ENCODE measurements at regions not wholly inside any gene's neighbourhood (a gene's known extent, or its start where the extent isn't known, plus 50 kb on each side); places are given as distances from the start of the nearest gene placed in this dataset.

GRCh38 chr2:43051338-43051737 lies 175.1 kb downstream of the ZFP36L2 start:
- DNase-seq, result no peak

- no peak for DNase-seq
Measured at GRCh38 chr2:43050866-43051265, 175.5 kb downstream of the ZFP36L2 start.

DNA sequence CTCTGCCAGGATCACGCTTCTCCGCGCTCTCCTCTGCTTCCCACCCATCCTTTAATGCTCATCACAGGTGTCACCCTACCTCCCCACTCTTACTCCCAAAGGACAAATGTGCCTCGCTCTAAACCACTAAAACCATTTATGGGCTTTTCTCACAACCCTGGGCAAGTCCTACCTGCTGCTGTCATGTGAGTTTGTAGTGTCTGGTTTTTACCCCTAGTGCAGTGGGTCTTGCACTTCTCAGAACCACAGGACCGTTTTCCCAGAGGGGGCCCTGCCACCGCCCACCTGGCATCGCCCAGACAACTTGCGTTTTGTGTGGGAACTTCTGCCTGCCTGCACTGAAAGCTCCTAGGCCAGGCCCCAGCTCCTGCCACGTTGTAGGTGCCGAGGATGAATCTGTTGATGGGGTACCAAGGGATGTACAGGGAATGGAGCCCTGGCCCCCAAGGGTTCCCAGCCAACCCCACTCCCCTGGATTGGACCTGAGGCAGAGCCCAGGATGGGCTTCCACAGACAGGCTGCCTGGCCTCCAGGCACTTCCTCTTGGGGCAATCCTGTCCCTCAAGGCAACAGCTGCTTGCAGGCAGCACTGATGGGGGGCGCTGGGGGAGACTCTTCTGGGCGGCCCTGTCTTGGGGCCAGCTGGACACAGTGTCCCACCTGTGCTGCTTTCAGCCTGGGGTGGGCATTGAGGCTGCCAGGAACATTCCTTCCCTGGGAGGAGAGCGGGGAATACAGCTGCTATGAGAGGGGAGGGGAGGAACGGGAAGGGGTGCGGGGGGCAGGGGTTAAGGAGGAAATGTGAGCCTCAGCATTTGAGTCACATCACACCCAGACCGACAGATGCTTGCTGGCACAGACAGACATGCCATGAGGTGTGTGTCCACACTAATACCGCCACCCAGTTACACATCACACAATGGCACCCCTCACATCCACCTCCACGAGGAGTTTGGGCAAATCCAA lies 176.3 kb downstream of the ZFP36L2 start:
- no peak for DNase-seq

- no peak for DNase-seq
Measured at GRCh38 chr2:43047187-43047780, 179.1 kb downstream of the ZFP36L2 start.

DNA sequence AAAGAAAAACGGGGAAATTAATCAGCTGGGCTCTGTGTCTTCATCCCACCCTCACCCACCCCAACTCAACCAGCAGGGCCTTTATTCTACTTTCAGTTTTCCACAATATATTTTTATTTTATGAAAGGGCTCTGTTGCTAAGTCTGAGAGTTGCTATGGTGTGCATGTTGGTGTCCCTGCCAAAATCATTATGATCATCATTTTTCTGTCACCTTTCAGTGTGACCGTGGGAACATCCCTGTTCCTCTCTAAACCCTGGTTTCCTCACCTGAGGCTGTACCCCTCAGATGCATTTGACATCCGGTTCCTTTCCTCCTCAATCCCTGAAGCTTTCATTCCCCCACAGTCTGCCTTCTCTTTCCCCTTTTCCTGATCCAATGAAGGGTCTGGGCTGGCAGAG lies 180.5 kb downstream of the ZFP36L2 start:
- no peak for DNase-seq

- DNase-seq, result no peak
Measured at GRCh38 chr2:43044093-43044681, 182.2 kb downstream of the ZFP36L2 start.

DNA sequence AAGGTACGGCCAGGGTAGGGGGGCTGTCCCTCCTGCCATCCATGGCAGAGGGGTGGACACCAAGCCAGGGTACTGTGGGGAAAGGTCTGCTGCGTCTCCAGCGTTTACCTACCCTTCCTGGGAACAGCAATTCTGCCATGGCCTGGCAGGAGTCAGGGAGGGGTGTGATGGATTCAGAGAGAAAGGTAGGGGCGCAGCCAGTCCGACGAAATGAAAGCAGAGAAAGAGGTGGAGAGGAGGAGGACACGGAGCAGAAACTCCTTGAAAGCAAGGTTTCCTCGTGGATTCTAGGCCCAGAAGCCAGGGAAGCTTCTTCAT lies 182.9 kb downstream of the ZFP36L2 start:
- no peak for DNase-seq

DNA sequence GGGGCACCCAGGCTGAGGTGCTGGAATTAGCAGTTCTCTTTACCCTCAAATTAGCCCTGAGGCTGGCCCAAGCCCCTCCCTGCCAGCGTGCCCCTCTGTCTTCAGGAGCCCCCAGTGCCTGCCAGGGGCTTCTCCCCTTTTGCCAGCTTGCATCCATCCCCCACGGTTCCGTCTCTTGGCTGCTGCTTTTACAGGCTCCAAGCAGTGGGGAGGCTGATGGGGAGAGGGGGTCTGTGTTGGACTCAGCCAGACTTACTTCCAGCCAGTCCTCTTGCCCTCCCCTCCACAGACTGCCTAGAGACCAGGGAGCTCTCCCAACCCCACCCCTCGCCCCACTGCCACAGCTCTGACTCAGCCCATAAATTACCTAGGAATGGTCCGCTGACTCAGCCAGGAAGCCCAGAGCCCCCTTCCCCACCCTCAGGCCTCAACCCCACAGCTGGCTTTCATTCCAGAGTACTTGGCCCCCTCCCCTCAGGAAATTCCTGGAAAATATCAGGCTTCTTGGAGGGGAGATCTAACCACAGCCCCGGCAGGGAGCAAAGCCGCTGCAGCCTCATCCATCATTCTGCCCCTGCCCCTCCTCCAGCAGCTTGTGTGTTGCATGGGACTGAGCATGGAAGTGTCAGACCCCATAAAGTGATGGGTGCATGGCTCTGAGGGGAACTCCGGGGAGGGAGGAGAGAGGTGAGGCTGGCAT lies 184.6 kb downstream of the ZFP36L2 start:
- DNase-seq, result no peak

GRCh38 chr2:43041173-43041591 lies 185.2 kb downstream of the ZFP36L2 start:
- no peak for DNase-seq

DNA sequence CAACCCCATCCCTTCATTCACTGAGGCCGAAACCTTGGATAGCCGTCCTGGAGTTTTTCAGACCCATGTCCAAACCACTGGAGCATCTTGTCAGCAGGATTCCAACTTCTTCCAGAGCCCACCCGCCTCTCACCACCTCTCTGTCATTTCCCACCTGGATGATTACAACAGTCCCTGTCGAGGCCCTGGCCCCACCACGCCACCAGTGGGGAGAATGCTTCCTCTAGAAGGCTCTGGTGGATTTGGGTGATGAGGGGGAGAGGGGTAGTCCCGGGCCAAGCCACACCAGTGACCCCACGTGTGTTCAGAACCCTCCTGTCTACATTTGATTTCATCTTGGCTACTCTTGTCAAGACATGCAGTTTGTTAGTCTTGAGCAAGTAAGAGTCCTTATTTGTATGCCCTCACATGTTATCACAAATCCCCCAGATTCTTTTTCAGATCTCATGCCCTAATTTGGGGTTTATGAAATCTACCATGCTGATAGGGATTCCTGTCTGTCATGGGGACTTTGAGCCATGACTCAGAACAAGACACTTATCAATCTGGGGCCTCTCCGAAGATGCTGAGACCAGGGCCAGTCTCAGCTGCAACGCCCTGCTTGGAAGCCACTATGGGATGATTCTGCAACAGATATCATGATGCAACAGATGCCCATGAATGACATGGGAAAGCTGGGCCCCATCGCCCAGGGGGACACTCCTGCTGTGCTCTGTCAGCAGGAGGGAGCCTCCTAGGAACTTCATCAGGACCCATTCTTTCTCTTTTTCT lies 186.1 kb downstream of the ZFP36L2 start:
- DNase-seq, result no peak

- DNase-seq, result no peak
Measured at GRCh38 chr2:43039376-43040080, 186.9 kb downstream of the ZFP36L2 start.

GRCh38 chr2:43038696-43039094 lies 187.7 kb downstream of the ZFP36L2 start:
- no peak for DNase-seq

DNA sequence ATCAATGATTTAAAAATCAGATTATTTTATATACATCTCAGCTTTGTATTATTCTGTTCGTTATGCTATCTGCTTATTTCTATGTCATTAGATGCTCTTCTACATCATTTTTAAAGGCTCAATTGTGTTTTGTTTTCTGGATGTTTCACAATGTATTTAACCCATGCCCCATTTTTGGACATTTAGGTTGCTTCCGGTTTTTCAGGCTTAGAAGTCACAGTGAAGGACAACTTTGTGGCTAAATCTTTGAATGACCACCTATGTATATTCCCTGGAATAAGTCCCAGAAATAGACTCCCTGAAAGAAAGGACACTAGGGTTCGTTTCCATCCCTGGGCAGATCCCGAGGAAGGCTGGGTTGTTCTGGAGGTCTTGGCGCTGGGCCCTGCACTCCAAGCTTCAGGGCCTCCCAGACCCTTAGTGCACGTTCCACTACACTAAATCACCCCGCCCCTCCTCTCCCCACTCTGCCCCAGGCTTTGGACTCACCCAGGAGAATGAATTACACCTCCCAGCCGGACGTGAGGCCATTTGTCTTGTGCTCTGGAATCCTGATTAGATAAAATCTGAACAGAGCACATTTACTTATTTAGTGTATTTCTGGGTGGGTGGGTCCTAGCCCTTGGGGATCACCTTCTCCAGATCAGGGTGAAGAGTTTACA lies 188.2 kb downstream of the ZFP36L2 start:
- DNase-seq, result no peak

- no peak for DNase-seq
Measured at GRCh38 chr2:43035922-43036321, 190.5 kb downstream of the ZFP36L2 start.

DNA sequence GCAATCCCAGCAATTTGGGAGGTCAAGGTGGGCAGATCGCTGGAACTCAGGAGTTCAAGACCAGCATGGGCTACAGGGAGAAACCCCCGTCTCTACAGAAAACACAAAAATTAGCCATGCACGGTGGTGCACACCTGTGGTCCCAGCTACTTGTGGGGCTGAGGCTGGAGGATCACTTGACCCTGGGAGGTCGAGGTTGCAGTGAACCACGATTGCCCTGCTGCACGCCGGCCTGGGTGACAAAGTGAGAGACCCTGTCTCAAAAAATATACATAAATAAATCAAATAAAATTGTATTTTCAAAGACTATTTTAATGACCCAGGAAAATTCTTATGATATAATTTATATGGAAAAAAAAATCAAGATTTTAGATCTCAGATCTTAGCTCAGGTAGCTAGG lies 191.5 kb downstream of the ZFP36L2 start:
- DNase-seq, result no peak

- no peak for DNase-seq
Measured at GRCh38 chr2:43034242-43034619, 192.2 kb downstream of the ZFP36L2 start.

DNA sequence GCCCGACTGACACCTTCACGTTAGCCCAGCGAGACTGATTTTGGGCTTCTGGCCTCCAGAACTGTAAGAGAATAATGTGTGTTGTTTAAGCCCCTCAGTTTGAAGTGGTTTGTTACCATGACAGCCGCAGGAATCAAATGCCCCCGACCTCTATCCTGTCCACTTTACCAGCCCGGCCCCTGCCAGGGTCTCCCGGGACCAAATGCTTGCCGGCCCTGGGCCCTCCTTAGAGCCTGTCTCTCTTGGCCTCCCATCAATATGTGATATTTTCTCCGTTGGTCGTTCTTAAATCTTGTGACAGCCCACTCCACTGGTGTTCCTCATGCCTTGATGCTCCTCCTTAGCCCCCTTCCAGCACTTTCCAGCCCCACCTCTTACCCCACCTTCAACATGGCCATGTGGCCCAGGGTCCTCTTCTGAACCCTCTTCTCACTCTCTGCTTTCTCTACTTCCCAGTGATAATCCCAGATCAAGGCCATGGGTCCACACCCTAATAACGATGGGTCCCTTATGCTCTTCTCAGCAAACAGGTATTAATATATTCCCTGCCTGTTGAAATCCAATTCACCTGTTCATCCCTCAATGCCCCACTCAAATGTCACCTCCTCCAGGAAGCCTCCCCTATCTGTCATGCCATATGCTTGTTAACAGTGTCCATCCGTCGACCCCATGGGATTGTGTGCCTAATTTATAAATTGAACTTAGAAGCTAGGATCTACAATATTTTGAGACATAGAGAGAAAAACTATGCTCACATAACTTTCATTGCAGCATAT lies 192.8 kb downstream of the ZFP36L2 start:
- DNase-seq, result no peak

DNA sequence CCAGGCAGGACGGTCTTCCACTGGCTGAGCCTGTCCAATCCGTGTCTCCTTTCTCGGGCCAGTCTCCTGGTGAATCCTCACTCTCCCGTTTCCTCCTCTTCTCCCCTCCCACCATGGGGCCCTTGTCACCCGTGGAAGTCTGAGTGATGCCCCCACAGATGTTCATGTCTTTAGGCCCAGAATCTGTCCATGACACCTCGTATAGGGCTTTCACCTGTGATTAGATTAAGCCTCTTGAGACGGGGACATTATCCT lies 193.5 kb downstream of the ZFP36L2 start:
- DNase-seq, result no peak

DNA sequence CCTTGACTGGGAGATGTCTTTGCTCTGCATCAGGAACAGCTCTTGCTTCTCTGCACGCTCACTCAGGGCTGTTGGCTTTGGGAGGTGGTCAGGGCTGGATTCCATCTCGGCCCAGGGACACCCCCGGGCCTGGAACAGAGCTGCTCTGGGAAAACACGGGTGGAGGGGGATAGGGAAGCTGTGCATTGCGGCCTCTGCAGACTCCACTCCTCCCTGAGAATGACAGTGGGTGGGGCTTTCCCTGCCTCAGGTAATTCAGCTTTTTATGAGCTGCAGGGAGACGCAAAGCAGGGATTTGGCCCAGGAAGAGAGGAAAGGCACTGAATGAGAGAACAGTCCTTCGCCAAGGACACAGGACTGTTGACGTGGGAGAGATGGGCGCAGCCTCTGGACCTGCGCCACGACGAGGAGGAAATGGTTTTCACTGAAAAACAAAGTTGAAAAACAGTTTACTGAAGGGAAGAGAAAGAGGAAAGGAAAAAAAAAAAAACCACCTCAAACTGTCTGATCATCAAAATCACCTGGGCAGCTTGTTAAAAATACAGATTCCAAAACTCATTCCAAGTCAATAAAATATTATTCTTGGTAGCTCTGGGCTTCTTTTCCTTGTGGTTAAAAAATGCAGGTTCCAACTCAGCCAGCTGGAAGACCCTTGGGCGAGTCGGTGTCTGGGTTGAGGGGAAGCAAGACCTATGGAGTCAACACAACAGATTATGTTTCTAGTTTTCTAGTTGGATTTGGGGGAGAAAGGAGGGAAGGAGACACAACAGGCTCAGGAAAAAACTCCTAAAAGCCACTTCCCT lies 194.0 kb downstream of the ZFP36L2 start:
- DNase-seq, result no peak
